Endothelial cell of umbilical vein (primary cell): ENCODE measurements at regions not wholly inside any gene's neighbourhood (a gene's known extent, or its start where the extent isn't known, plus 50 kb on each side); places are given as distances from the start of the nearest gene placed in this dataset.

Experiments
- BruUV-seq: library from RNA; stranded (reverse); fragments of 400-500 nt; replicated peaks from 2 replicates; lab custom pipeline; 2021; lab: Mats Ljungman, UMichigan
- CTCF ChIA-PET: fragments of 300-600, 350-600 bp; sonication (Branson Sonifier 250); formaldehyde crosslinking; loops from one replicate; lab custom pipeline; 2021; ENCODE audit warnings: antibody characterized with exemption, inconsistent platforms; lab: Charles Lee
- POLR2A ChIA-PET: fragments of 300-600, 350-600 bp; sonication (Branson Sonifier 250); formaldehyde crosslinking; loops from one replicate; lab custom pipeline; 2021; ENCODE audit warnings: antibody characterized with exemption, inconsistent platforms; lab: Charles Lee
- DNase-seq: peaks from one replicate; pipeline ENCODE4 v3.0.0-alpha.2; 2011; ENCODE audit warnings: low read depth, low spot score
- FAIRE-seq: peaks from 2 replicates; lab custom pipeline; 2011; peaks lifted over from hg19 to GRCh38; lab: Jason Lieb, UNC
- H2AFZ ChIP-seq: 2 replicates; pipeline ENCODE4 v1.6.0; 2012; ENCODE audit warnings: low read depth, low read length, control low read depth, inconsistent platforms
- H3K27ac ChIP-seq: 2 replicates; pipeline ENCODE4 v1.5.1; 2011; ENCODE audit warnings: low read depth, mild to moderate bottlenecking, control low read depth, low read length, moderate library complexity; ENCODE audit not compliant: insufficient read depth
- H3K27me3 ChIP-seq, 2 experiments: 2 replicates each; pipeline versions ENCODE4 v1.6.0 to v1.6.1; 2011; ENCODE audit warnings: low read length in 2 of 2, mixed read lengths in 1 of 2; ENCODE audit not compliant: control insufficient read depth in 2 of 2, insufficient read depth in 2 of 2
- H3K36me3 ChIP-seq, 2 experiments: 2 replicates in 1 of 2; 3 replicates in 1 of 2; pipeline ENCODE4 v1.5.1; 2011; ENCODE audit warnings: low read length in 2 of 2, mild to moderate bottlenecking in 1 of 2, moderate library complexity in 1 of 2; ENCODE audit not compliant: control insufficient read depth in 2 of 2, insufficient read depth in 2 of 2; ENCODE audit errors: extremely low read depth in 1 of 2
- H3K4me1 ChIP-seq: 3 replicates; pipeline ENCODE4 v1.5.1; 2011; ENCODE audit warnings: mild to moderate bottlenecking, low read length; ENCODE audit not compliant: control insufficient read depth, insufficient read depth; ENCODE audit errors: extremely low read depth
- H3K4me2 ChIP-seq: 2 replicates; pipeline ENCODE4 v1.6.1; 2011; ENCODE audit warnings: low read length, control low read depth, mixed read lengths; ENCODE audit not compliant: insufficient read depth
- H3K4me3 ChIP-seq, 3 experiments: fragments of 200-600 bp in 1 of 3; sonication (generic), shearing (Covaris generic) in 1 of 3; replicated peaks in 1 of 3; 2 replicates each; pipeline ENCODE4 v1.5.1; 2011 to 2016; ENCODE audit warnings: control low read depth in 3 of 3, low read length in 3 of 3, mild to moderate bottlenecking in 2 of 3, inconsistent platforms in 1 of 3, low read depth in 1 of 3, moderate library complexity in 1 of 3; ENCODE audit not compliant: insufficient read depth in 1 of 3
- H3K79me2 ChIP-seq: 2 replicates; pipeline ENCODE4 v1.6.0; 2012; ENCODE audit warnings: low read length, inconsistent platforms; ENCODE audit not compliant: control insufficient read depth, insufficient read depth
- H3K9ac ChIP-seq: replicated peaks from 2 replicates; pipeline ENCODE3; 2011; ENCODE audit warnings: low read length, control low read depth; ENCODE audit not compliant: insufficient read depth; ENCODE audit errors: extremely low read depth
- H3K9me1 ChIP-seq: replicated peaks from 3 replicates; pipeline ENCODE4 v1.6.0; 2011; ENCODE audit warnings: mild to moderate bottlenecking, low read length; ENCODE audit not compliant: control insufficient read depth, insufficient read depth; ENCODE audit errors: extremely low read depth
- H3K9me3 ChIP-seq: replicated peaks from 2 replicates; pipeline ENCODE4 v1.5.1; 2012; ENCODE audit warnings: low read length, inconsistent platforms; ENCODE audit not compliant: control insufficient read depth, insufficient read depth
- H4K20me1 ChIP-seq: replicated peaks from 2 replicates; pipeline ENCODE3; 2011; ENCODE audit warnings: mild to moderate bottlenecking, low read length; ENCODE audit not compliant: control insufficient read depth, insufficient read depth; ENCODE audit errors: extremely low read depth
- FOS ChIP-seq: IDR thresholded peaks from 2 replicates; pipeline ENCODE4 v1.6.1; 2011; ENCODE audit warnings: mild to moderate bottlenecking, low read length, moderate library complexity, borderline replicate concordance; ENCODE audit not compliant: insufficient read depth
- GATA2 ChIP-seq: IDR thresholded peaks from 2 replicates; pipeline ENCODE4 v1.7.0; 2011; ENCODE audit warnings: low read depth, mild to moderate bottlenecking, moderate library complexity, mixed read lengths, low read length; ENCODE audit not compliant: insufficient read length, insufficient read depth
- JUN ChIP-seq: IDR thresholded peaks from 2 replicates; pipeline ENCODE4 v1.6.1; 2011; ENCODE audit warnings: borderline replicate concordance, low read depth; ENCODE audit not compliant: insufficient read length, insufficient read depth
- MYC ChIP-seq: IDR thresholded peaks from one replicate; pipeline ENCODE4 v1.6.1; 2011; ENCODE audit warnings: mild to moderate bottlenecking, low read depth, low read length
- POLR2A ChIP-seq: IDR thresholded peaks from 2 replicates; pipeline ENCODE4 v1.6.1; 2012; ENCODE audit warnings: low read depth, mild to moderate bottlenecking, control low read depth, low read length
- POLR2AphosphoS5 ChIP-seq: IDR thresholded peaks from 2 replicates; pipeline ENCODE4 v1.6.1; 2012; ENCODE audit warnings: low read depth, mild to moderate bottlenecking, control low read depth, low read length, moderate library complexity; ENCODE audit not compliant: insufficient read depth
- dilution Hi-C: fragments of 300-500 bp; cut with MboI; formaldehyde crosslinking; loops from one replicate; pipeline ENCODE4 v1.15.0; 2019; ENCODE audit warnings: low sequenced_read_pairs; ENCODE audit not compliant: extremely low pct_ligation_motif_present
- intact Hi-C: fragments of 100-400 bp; cut with micrococcal nuclease; formaldehyde crosslinking; loops from one replicate; pipeline ENCODE4 v1.10.0; 2022
- TF ChIP-seq, protein P1 (sequence below), 2 donors: IDR thresholded peaks; 1 replicate in 1 of 2; 2 replicates in 1 of 2; pipeline ENCODE4 v1.5.1; 2011; ENCODE audit warnings: low read length in 2 of 2, mild to moderate bottlenecking in 2 of 2, moderate library complexity in 2 of 2, control low read depth in 1 of 2, inconsistent platforms in 1 of 2, low read depth in 1 of 2; ENCODE audit not compliant: insufficient read depth in 1 of 2; ENCODE audit errors: extremely low read depth in 1 of 2

DNA sequence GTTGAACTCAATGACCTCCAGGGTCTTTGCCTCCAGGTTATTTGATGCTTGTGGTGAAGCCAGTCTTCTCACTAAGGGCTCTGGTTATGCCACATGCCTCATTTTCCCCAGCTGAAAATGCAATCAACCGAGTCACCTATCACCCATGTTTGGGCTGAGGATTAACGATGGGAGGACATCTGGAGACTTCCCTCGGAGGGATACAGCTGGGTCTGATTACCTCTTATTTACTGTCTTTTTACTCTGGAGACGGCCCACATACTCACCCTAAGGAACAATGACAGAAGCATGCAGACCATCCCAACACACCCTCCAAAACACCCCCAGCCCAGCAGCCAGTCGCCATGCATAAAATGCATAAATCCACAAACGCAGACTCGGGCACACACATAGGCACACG, 187.4 kb downstream of the OPA1 start:
- no peak overlapping the region for H3K4me3 ChIP-seq
- CTCF ChIA-PET, result interaction anchor here (0.6 to 11.2 kb wide), 50 partner anchors 10 to 967 kb away, joined by 3 to 355 read pairs (median 5); partner anchors contain the start of gene HES1
- POLR2A ChIA-PET, result interaction anchor here (1.1 to 1.6 kb wide), 3 partner anchors 357 to 490 kb away, joined by 4 to 22 read pairs (median 6); partner anchors contain the start of gene HES1
- no peak for TF ChIP-seq GATA2
- TF ChIP-seq, protein P1, sequence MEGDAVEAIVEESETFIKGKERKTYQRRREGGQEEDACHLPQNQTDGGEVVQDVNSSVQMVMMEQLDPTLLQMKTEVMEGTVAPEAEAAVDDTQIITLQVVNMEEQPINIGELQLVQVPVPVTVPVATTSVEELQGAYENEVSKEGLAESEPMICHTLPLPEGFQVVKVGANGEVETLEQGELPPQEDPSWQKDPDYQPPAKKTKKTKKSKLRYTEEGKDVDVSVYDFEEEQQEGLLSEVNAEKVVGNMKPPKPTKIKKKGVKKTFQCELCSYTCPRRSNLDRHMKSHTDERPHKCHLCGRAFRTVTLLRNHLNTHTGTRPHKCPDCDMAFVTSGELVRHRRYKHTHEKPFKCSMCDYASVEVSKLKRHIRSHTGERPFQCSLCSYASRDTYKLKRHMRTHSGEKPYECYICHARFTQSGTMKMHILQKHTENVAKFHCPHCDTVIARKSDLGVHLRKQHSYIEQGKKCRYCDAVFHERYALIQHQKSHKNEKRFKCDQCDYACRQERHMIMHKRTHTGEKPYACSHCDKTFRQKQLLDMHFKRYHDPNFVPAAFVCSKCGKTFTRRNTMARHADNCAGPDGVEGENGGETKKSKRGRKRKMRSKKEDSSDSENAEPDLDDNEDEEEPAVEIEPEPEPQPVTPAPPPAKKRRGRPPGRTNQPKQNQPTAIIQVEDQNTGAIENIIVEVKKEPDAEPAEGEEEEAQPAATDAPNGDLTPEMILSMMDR (IDR thresholded peaks at IDR 0.05; ENCODE audit: extremely low read depth in 1 of 2, insufficient read depth in 1 of 2, low read depth in 1 of 2, low read length in 2 of 2), result no peak
- TF ChIP-seq MYC, result no peak
- no peak for TF ChIP-seq POLR2AphosphoS5
- TF ChIP-seq JUN, result no peak
- TF ChIP-seq POLR2A, result no peak
- TF ChIP-seq FOS, result no peak
- dilution Hi-C loops, result no loop called here
- no peaks in the 10 kb centered on the region for H3K36me3 ChIP-seq
- H3K27ac ChIP-seq, result no peak overlapping the region
- FAIRE-seq (no peak), DNase-seq (no peak)
- H3K4me2 ChIP-seq, result no peak overlapping the region
- no peak overlapping the region for H2AFZ ChIP-seq
- intact Hi-C loops, result loop anchor here (2.0 to 5.0 kb wide), 4 partner anchors 113 to 622 kb away; no protein-coding TSS in a partner anchor
- no peak overlapping the region for H3K9ac ChIP-seq
- H4K20me1 ChIP-seq, result no peaks in the 10 kb centered on the region
- no peaks in the 10 kb centered on the region for H3K9me3 ChIP-seq
- H3K4me1 ChIP-seq, result peaks cover 18% of the 10 kb centered on the region
- H3K9me1 ChIP-seq, result no peaks in the 10 kb centered on the region
- no TSS peak for BruUV-seq
- peaks cover 19% of the 10 kb centered on the region in 2 experiments for H3K27me3 ChIP-seq
- H3K79me2 ChIP-seq, result no peaks in the 10 kb centered on the region
